ENCODE measurements at regions not wholly inside any gene's neighbourhood (a gene's known extent, or its start where the extent isn't known, plus 50 kb on each side); places are given as distances from the start of the nearest gene placed in this dataset.

GRCh38 chr21:35829067-35829466 lies 231.3 kb downstream of the SETD4 start:
- TF ChIP-seq CTCF (IDR thresholded peaks at IDR 0.05), result no peak
- Histone ChIP-seq H3K27ac (no peak overlapping the region), H3K4me1 (no peaks in the 10 kb centered on the region), H3K36me3 (no peaks in the 10 kb centered on the region), H3K9me3 (no peaks in the 10 kb centered on the region), H3K4me3 (no peak overlapping the region), H3K27me3 (peaks cover 0 to 24% (median 6%) of the 10 kb centered on the region in 7 donors)
- intact Hi-C loops (cut with DNase I), result no loop called here
- 42 to 46% methylated on average over 5 of the region's 5 CpGs for WGBS, 2 donors
- ATAC-seq (no peak), DNase-seq (no peak)

GRCh38 chr21:35828161-35828560 lies 232.2 kb downstream of the SETD4 start:
- no peaks in the 10 kb centered on the region for H3K36me3 ChIP-seq
- H3K27me3 ChIP-seq, result peaks cover 0 to 24% (median 2%) of the 10 kb centered on the region in 7 donors
- no peak overlapping the region for H3K4me3 ChIP-seq
- H3K4me1 ChIP-seq, result no peaks in the 10 kb centered on the region
- no peaks in the 10 kb centered on the region for H3K9me3 ChIP-seq
- no peak overlapping the region for H3K27ac ChIP-seq
- DNase-seq (no peak), ATAC-seq (no peak)
- intact Hi-C loops (cut with DNase I), result no loop called here
- no peak for TF ChIP-seq CTCF (IDR thresholded peaks at IDR 0.05)
- WGBS, 2 donors, result 90 to 94% methylated on average over 4 of the region's 4 CpGs

- TF ChIP-seq CTCF (IDR thresholded peaks at IDR 0.05), result no peak
- no peak for ATAC-seq
- intact Hi-C loops (cut with DNase I), result no loop called here
- Histone ChIP-seq H3K27ac (no peak overlapping the region), H3K9me3 (peaks cover 0 to 5% (median 0%) of the 10 kb centered on the region in 11 donors), H3K27me3 (peaks cover 0 to 24% (median 4%) of the 10 kb centered on the region in 7 donors), H3K36me3 (no peaks in the 10 kb centered on the region), H3K4me1 (no peaks in the 10 kb centered on the region), H3K4me3 (no peak overlapping the region)
- WGBS, 2 donors, result 97 to 98% methylated on average over 1 of the region's 1 CpG
- no peak for DNase-seq
These were observed 233.3 kb downstream of the SETD4 start for GRCh38 chr21:35827004-35827403.

GRCh38 chr21:35825370-35826353 lies 234.7 kb downstream of the SETD4 start:
- no peaks in the 10 kb centered on the region for H3K36me3 ChIP-seq
- ATAC-seq, result no peak
- intact Hi-C loops (cut with DNase I), result no loop called here
- 80 to 84% methylated on average over 8 of the region's 8 CpGs for WGBS, 2 donors
- no peaks in the 10 kb centered on the region for H3K4me1 ChIP-seq
- no peak for TF ChIP-seq CTCF (IDR thresholded peaks at IDR 0.05)
- no peak overlapping the region for H3K4me3 ChIP-seq
- H3K27me3 ChIP-seq, result peaks cover 0 to 16% (median 6%) of the 10 kb centered on the region in 7 donors
- DNase-seq, result no peak
- peaks cover 0 to 9% (median 0%) of the 10 kb centered on the region in 11 donors for H3K9me3 ChIP-seq
- H3K27ac ChIP-seq, result no peak overlapping the region

Measured in heart right ventricle (tissue), 16 donors.